ENCODE measurements at regions not wholly inside any gene's neighbourhood (a gene's known extent, or its start where the extent isn't known, plus 50 kb on each side); places are given as distances from the start of the nearest gene placed in this dataset.

DNA sequence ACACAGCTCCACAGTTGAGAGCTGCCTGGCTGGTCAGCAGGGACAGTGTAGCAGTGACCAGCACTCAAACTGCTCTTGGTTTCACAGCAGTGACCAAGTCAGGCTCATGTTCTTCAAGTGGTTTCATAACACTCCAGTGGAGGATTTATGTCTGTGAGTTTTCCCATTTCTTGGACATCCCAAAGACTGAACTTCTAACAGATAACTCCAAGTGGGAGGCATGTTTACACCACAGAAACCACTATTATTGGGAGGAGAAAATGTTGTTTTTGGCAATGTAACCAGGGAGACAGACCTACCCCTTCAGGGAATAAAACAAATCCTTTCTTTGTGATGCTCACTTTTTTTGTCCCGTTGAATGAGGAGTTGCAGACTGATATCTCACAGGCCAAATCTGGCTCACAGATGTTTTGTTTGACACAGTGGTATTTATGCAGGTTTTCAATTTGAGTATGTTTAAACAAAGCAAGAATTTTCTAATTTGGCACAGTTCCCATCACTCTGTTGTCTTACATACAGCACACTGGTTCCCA is 141.5 kb downstream of the RMI1 start:
- TF ChIP-seq CTCF (IDR thresholded peaks at IDR 0.05) (no peak), POLR2A (IDR thresholded peaks at IDR 0.05) (no peak)
